Endothelial cell (in vitro differentiated cells): ENCODE measurements at regions not wholly inside any gene's neighbourhood (a gene's known extent, or its start where the extent isn't known, plus 50 kb on each side); places are given as distances from the start of the nearest gene placed in this dataset.

Source experiments
- DNase-seq: peaks from one replicate; pipeline ENCODE4 v3.0.0; 2021; ENCODE audit warnings: low spot score
- H3K27ac Mint-ChIP-seq: one replicate; pipeline ENCODE4 v1.8.0; 2021; ENCODE audit warnings: mixed read lengths, inconsistent platforms; ENCODE audit not compliant: unreplicated experiment
- H3K27me3 Mint-ChIP-seq: one replicate; pipeline ENCODE4 v1.8.0; 2021; ENCODE audit warnings: mild to moderate bottlenecking, moderate library complexity, mixed read lengths, inconsistent platforms; ENCODE audit not compliant: unreplicated experiment
- H3K36me3 Mint-ChIP-seq: one replicate; pipeline ENCODE4 v1.8.0; 2021; ENCODE audit warnings: mild to moderate bottlenecking, low read depth, mixed read lengths, inconsistent platforms; ENCODE audit not compliant: unreplicated experiment
- H3K4me1 Mint-ChIP-seq: one replicate; pipeline ENCODE4 v1.8.0; 2021; ENCODE audit warnings: mild to moderate bottlenecking, mixed read lengths, inconsistent platforms; ENCODE audit not compliant: unreplicated experiment
- H3K4me3 Mint-ChIP-seq: one replicate; pipeline ENCODE4 v1.8.0; 2021; ENCODE audit warnings: mild to moderate bottlenecking, mixed read lengths, inconsistent platforms; ENCODE audit not compliant: unreplicated experiment
- H3K9me3 Mint-ChIP-seq: one replicate; pipeline ENCODE4 v1.8.0; 2021; ENCODE audit warnings: mixed read lengths, inconsistent platforms; ENCODE audit not compliant: unreplicated experiment
- CTCF ChIP-seq: fragments of 200-600 bp; sonication (generic); IDR thresholded peaks from one replicate; pipeline ENCODE4 v1.5.0; 2021; ENCODE audit warnings: antibody characterized with exemption; ENCODE audit not compliant: unreplicated experiment

- no peaks in the 10 kb centered on the region for H3K9me3 Mint-ChIP-seq
- H3K27me3 Mint-ChIP-seq, result peaks cover 18% of the 10 kb centered on the region
- H3K27ac Mint-ChIP-seq, result peak overlapping the region; percentile 9
- DNase-seq, result no peak
- no peaks in the 10 kb centered on the region for H3K4me1 Mint-ChIP-seq
- no peak for TF ChIP-seq CTCF
- H3K4me3 Mint-ChIP-seq, result no peak overlapping the region
- peaks cover 3% of the 10 kb centered on the region for H3K36me3 Mint-ChIP-seq
Measured at GRCh38 chr7:340979-341694, 51.2 kb downstream of the FOXL3 start.

GRCh38 chr7:341841-342638 is 52.1 kb downstream of the FOXL3 start:
- Mint-ChIP-seq H3K36me3 (peaks cover 3% of the 10 kb centered on the region), H3K4me3 (no peak overlapping the region), H3K4me1 (no peaks in the 10 kb centered on the region), H3K9me3 (no peaks in the 10 kb centered on the region), H3K27me3 (peaks cover 18% of the 10 kb centered on the region), H3K27ac (peak overlapping the region; percentile 30)
- DNase-seq, result no peak
- TF ChIP-seq CTCF, result no peak

GRCh38 chr7:342681-343216 is 52.8 kb downstream of the FOXL3 start:
- Mint-ChIP-seq H3K4me3 (no peak overlapping the region), H3K27ac (no peak overlapping the region), H3K27me3 (peaks cover 16% of the 10 kb centered on the region), H3K4me1 (no peaks in the 10 kb centered on the region), H3K9me3 (no peaks in the 10 kb centered on the region), H3K36me3 (peaks cover 3% of the 10 kb centered on the region)
- TF ChIP-seq CTCF, result no peak
- DNase-seq, result no peak

- Mint-ChIP-seq H3K36me3 (peaks cover 3% of the 10 kb centered on the region), H3K9me3 (no peaks in the 10 kb centered on the region), H3K4me3 (no peak overlapping the region), H3K4me1 (no peaks in the 10 kb centered on the region), H3K27ac (no peak overlapping the region), H3K27me3 (peaks cover 15% of the 10 kb centered on the region)
- no peak for DNase-seq
- TF ChIP-seq CTCF, result no peak
Measured at GRCh38 chr7:343227-343822, 53.4 kb downstream of the FOXL3 start.
